Pancreas (tissue), 10 donors: ENCODE measurements at regions not wholly inside any gene's neighbourhood (a gene's known extent, or its start where the extent isn't known, plus 50 kb on each side); places are given as distances from the start of the nearest gene placed in this dataset.

Experiments used
- ATAC-seq, 4 donors: fragments of 200-7000 bp; cut with Tn5 transposase; one replicate each; pipeline versions ENCODE4 v1.8.0 to v1.9.1; 2020; ENCODE audit warnings: mild to moderate bottlenecking in 4 of 4, moderate library complexity in 4 of 4
- DNase-seq, 6 donors: peaks; one replicate each; pipeline ENCODE4 v3.0.0-alpha.2; 2020
- FAIRE-seq: peaks from 2 replicates; lab custom pipeline; 2012; peaks lifted over from hg19 to GRCh38; lab: Jason Lieb, UNC
- H3K27ac ChIP-seq, 4 donors: fragments of 200-600 bp; sonication (generic); 1 replicate in 3 of 4; 2 replicates in 1 of 4; pipeline versions ENCODE4 v1.5.0 to v1.8.0; 2020
- H3K27me3 ChIP-seq, 4 donors: fragments of 200-600 bp; one replicate each; pipeline ENCODE4 v1.8.0; 2021
- H3K36me3 ChIP-seq, 3 donors: fragments of 200-600 bp; sonication (generic) in 1 of 3; one replicate each; pipeline versions ENCODE4 v1.5.0 to v1.8.0; 2020 to 2021
- H3K4me1 ChIP-seq, 3 donors: fragments of 200-600 bp; one replicate each; pipeline ENCODE4 v1.8.0; 2021
- H3K4me3 ChIP-seq, 4 donors: fragments of 200-600 bp; sonication (generic) in 2 of 4; one replicate each; pipeline versions ENCODE4 v1.5.0 to v1.8.0; 2020 to 2021
- H3K9me3 ChIP-seq, 4 donors: fragments of 200-600 bp; one replicate each; pipeline ENCODE4 v1.8.0; 2021
- CTCF ChIP-seq, 4 donors: fragments of 200-600 bp; sonication (generic) in 3 of 4; IDR thresholded peaks; one replicate each; pipeline versions ENCODE4 v1.5.0 to v1.8.0; 2021; ENCODE audit warnings: antibody characterized with exemption in 4 of 4
- WGBS, 2 donors: extraction: QIAGEN DNeasy Blood & Tissue Kit; methylation state at CpG; one replicate each; pipeline ENCODE4 v1.1.7; 2013; 5-methylcytosine and 5-hydroxymethylcytosine counted together
- intact Hi-C, 3 donors: fragments of 100-400 bp; cut with DNase I; formaldehyde crosslinking; loops; one replicate each; pipeline versions ENCODE4 v1.11.1 to v1.14.2; 2022
- donor health status: healthy with polysubstance abuse.
- donor health status: DM: no; HTN: no; CAD: no; lungs with moderate emphysema.
- donor health status: DM: no; HTN: no; CAD: no.
- donor health status: control.
- donor health status: control.
- donor health status: Bipolar disorder and iron deficiency.
- donor health status: DM: yes; HTN: yes; CAD: no.
- donor health status: DM: no; HTN: no; CAD: no.
- donor health status: DM: no; HTN: no; CAD: no.
- donor health status: DM: yes; HTN: yes; CAD: no.

GRCh38 chr18:78925557-78926242 is 53.9 kb upstream of the SALL3 start:
- no peak overlapping the region for H3K4me3 ChIP-seq
- intact Hi-C loops = no loop called here
- no peaks in the 10 kb centered on the region for H3K27me3 ChIP-seq
- no peak for FAIRE-seq
- no peak for ATAC-seq
- no peak for DNase-seq
- WGBS, 2 donors = 88 to 92% methylated on average over 52 of the region's 52 CpGs
- no peaks in the 10 kb centered on the region for H3K4me1 ChIP-seq
- no peaks in the 10 kb centered on the region for H3K9me3 ChIP-seq
- TF ChIP-seq CTCF (IDR thresholded peaks at IDR 0.05) = no peak
- H3K36me3 ChIP-seq = no peaks in the 10 kb centered on the region
- no peak overlapping the region for H3K27ac ChIP-seq

- 78 to 87% methylated on average over 12 of the region's 12 CpGs for WGBS, 2 donors
- Histone ChIP-seq H3K4me3 (no peak overlapping the region), H3K9me3 (no peaks in the 10 kb centered on the region), H3K36me3 (no peaks in the 10 kb centered on the region), H3K4me1 (no peaks in the 10 kb centered on the region), H3K27ac (no peak overlapping the region), H3K27me3 (no peaks in the 10 kb centered on the region)
- ATAC-seq = no peak
- intact Hi-C loops = no loop called here
- no peak for FAIRE-seq
- no peak for TF ChIP-seq CTCF (IDR thresholded peaks at IDR 0.05)
- DNase-seq = no peak
These were observed 53.4 kb upstream of the SALL3 start for GRCh38 chr18:78926243-78926615.

GRCh38 chr18:78927156-78927555 is 52.5 kb upstream of the SALL3 start:
- DNase-seq (no peak), ATAC-seq (no peak), FAIRE-seq (no peak)
- Histone ChIP-seq H3K9me3 (no peaks in the 10 kb centered on the region), H3K4me3 (no peak overlapping the region), H3K27ac (no peak overlapping the region), H3K4me1 (no peaks in the 10 kb centered on the region), H3K36me3 (no peaks in the 10 kb centered on the region), H3K27me3 (no peaks in the 10 kb centered on the region)
- TF ChIP-seq CTCF (IDR thresholded peaks at IDR 0.05) = no peak
- 61 to 66% methylated on average over 10 of the region's 10 CpGs for WGBS, 2 donors
- intact Hi-C loops = no loop called here

- 69 to 77% methylated on average over 11 of the region's 11 CpGs for WGBS, 2 donors
- FAIRE-seq = no peak
These were observed 52.0 kb upstream of the SALL3 start for GRCh38 chr18:78927616-78928015.

More at GRCh38 chr18:78927616-78928015, 52.0 kb upstream of the SALL3 start:
- ATAC-seq = no peak
- no peaks in the 10 kb centered on the region for H3K36me3 ChIP-seq
- no peaks in the 10 kb centered on the region for H3K4me1 ChIP-seq
- no peaks in the 10 kb centered on the region for H3K27me3 ChIP-seq
- no peak overlapping the region for H3K4me3 ChIP-seq
- no peak for DNase-seq
- H3K9me3 ChIP-seq = no peaks in the 10 kb centered on the region
- no peak for TF ChIP-seq CTCF (IDR thresholded peaks at IDR 0.05)
- intact Hi-C loops = no loop called here
- no peak overlapping the region for H3K27ac ChIP-seq
